Stimulated activated CD4-positive, alpha-beta T cell treated with anti-CD3 and anti-CD28 coated beads, Interleukin-1b, Interleukin-23, amount 100 ng/mL, for 24 hours (primary cell): ENCODE measurements at regions not wholly inside any gene's neighbourhood (a gene's known extent, or its start where the extent isn't known, plus 50 kb on each side); places are given as distances from the start of the nearest gene placed in this dataset.
"Not testable (repeated sequence)": the region's sequence is repeated elsewhere in the genome, so short reads cannot be mapped to it uniquely, and the experiment has no call there.

Experiments
- DNase-seq, 4 experiments: peaks; one replicate each; pipeline ENCODE4 v3.0.0-alpha.2; 2020; ENCODE audit warnings: low read depth in 4 of 4, low spot score in 1 of 4

- no peak for DNase-seq
Measured at GRCh38 chr13:18951412-18951811, 230.2 kb downstream of the TUBA3C start.

GRCh38 chr13:18949970-18950369, 231.7 kb downstream of the TUBA3C start:
- DNase-seq = no peak

- no peak for DNase-seq
Measured at GRCh38 chr13:18949489-18949761, 232.2 kb downstream of the TUBA3C start.

GRCh38 chr13:18948664-18949488, 232.7 kb downstream of the TUBA3C start:
- no peak for DNase-seq

- DNase-seq = no peak
Measured at GRCh38 chr13:18948012-18948663, 233.5 kb downstream of the TUBA3C start.

- DNase-seq = no peak
Measured at GRCh38 chr13:18947376-18947977, 234.1 kb downstream of the TUBA3C start.

- no peak for DNase-seq
Measured at GRCh38 chr13:18946738-18947137, 234.9 kb downstream of the TUBA3C start.

GRCh38 chr13:18944501-18945068, 237.0 kb downstream of the TUBA3C start:
- DNase-seq = no peak

GRCh38 chr13:18943721-18944391, 237.8 kb downstream of the TUBA3C start:
- no peak for DNase-seq

GRCh38 chr13:18943273-18943672, 238.4 kb downstream of the TUBA3C start:
- DNase-seq = no peak

GRCh38 chr13:18936104-18936503, 245.5 kb downstream of the TUBA3C start:
- DNase-seq = no peak

- no peak for DNase-seq
Measured at GRCh38 chr13:18921063-18921462, 260.6 kb downstream of the TUBA3C start.

GRCh38 chr13:18905096-18905495, 276.5 kb downstream of the TUBA3C start:
- DNase-seq = not testable (repeated sequence)

GRCh38 chr13:18895411-18895810, 286.2 kb downstream of the TUBA3C start:
- DNase-seq = not testable (repeated sequence)

- DNase-seq = not testable (repeated sequence)
Measured at GRCh38 chr13:18891242-18891641, 290.4 kb downstream of the TUBA3C start.

- DNase-seq = not testable (repeated sequence)
Measured at GRCh38 chr13:18874875-18875789, 306.5 kb downstream of the TUBA3C start.

- DNase-seq = not testable (repeated sequence)
Measured at GRCh38 chr13:18870557-18870956, 311.1 kb downstream of the TUBA3C start.

- not testable (repeated sequence) for DNase-seq
Measured at GRCh38 chr13:18869365-18869764, 312.3 kb downstream of the TUBA3C start.

- DNase-seq = not testable (repeated sequence)
Measured at GRCh38 chr13:18837986-18838629, 343.5 kb downstream of the TUBA3C start.
